Omental fat pad (tissue), 3 donors: ENCODE measurements at regions not wholly inside any gene's neighbourhood (a gene's known extent, or its start where the extent isn't known, plus 50 kb on each side); places are given as distances from the start of the nearest gene placed in this dataset.

Source experiments
- ATAC-seq: fragments of 150-250 bp; one replicate; pipeline ENCODE4 v1.9.1; 2016; ENCODE audit warnings: mild to moderate bottlenecking, moderate library complexity; ENCODE audit not compliant: low FRiP score
- DNase-seq: peaks from one replicate; pipeline ENCODE4 v3.0.0-alpha.2; 2019; ENCODE audit warnings: low spot score
- CTCF ChIP-seq, 3 donors: fragments of 450-650 bp; IDR thresholded peaks; one replicate each; pipeline ENCODE4 v1.5.1; 2016 to 2017; ENCODE audit warnings: antibody characterized with exemption in 3 of 3, mild to moderate bottlenecking in 3 of 3, moderate library complexity in 2 of 3

GRCh38 chr3:72487946-72488737 lies 360.1 kb downstream of the SHQ1 start:
- no peak for TF ChIP-seq CTCF (IDR thresholded peaks at IDR 0.05)
- DNase-seq (no peak), ATAC-seq (no peak)

DNA sequence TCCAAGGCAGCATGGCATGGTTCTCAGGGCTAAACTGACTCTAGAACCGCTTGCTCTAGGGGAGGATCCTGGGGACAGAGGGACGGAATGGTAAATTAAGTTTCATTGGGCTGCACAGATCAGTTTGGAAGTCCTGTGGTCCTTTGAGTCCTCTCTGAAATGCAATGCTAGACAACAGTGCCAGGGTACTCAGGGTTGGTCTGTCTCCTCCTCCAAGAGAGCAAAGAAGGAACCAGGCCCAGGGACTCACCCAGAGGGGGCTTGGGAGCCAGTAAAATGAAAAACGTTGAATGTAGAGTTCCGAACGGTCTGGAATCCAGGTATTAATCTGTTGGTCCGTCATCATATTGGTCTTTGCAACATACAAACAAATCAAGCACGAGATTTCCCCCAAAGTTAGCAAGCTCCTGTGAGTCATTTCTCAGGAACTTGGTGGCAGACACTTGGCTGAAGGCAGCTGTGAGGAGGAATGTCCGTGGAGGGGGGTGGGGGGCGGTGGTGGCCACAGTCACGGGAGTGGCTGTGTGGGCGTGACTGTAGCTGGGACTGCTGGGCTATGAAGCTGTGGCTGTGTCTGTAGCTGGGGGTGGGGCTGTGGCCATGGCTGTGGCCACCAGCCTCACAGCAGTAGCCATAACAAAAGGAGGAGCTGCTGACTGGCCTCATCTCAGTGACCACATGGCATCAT lies 361.0 kb downstream of the SHQ1 start:
- DNase-seq (no peak), ATAC-seq (peak; percentile 21)
- no peak for TF ChIP-seq CTCF (IDR thresholded peaks at IDR 0.05)

DNA sequence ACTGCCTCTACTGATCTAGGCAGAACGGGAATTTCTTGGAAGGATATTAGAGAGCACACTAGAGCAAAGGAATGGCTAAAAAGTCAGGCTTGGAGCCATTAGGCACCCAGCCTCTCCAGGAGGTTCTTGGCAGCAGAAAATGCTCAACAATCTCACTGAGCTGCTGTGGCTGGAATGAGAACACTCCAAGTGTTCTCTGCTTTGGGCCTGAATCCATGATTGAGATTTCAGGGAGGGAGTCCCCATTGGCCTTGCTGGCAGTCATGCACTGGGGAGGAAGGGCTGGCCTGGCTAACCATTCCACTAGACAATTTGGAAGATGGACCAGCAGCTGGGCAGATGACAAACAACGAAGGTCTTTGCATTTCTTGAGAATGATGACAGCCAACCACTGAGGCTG lies 362.6 kb downstream of the SHQ1 start:
- ATAC-seq (no peak), DNase-seq (no peak)
- TF ChIP-seq CTCF (IDR thresholded peaks at IDR 0.05) = no peak

DNA sequence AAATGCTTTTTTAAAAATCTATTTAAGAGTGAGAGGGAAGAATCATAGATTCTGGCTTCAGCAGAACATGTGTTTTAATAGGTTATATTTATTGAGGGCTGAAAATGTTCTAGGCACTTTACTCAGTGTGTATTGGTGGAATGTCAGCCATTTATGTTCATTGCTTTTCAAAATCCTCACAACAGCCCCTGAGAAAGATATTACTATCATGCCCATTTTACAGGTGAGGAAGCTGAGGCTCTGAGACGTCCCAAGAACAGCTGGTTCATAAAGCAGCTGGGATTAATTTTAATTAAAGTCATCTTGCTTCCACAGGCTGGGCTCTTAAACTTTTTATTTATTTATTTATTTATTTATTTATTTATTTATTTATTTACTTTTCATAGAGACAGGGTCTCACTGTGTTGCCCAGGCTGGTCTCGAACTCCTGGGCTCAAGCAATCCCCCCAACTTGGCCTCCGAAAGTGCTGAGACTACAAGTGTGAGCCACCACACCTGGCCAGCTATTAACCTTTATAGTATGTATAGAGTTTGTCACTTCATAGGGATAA lies 364.6 kb downstream of the SHQ1 start:
- TF ChIP-seq CTCF (IDR thresholded peaks at IDR 0.05) = no peak
- ATAC-seq (no peak), DNase-seq (no peak)

GRCh38 chr3:72482589-72483321 lies 365.5 kb downstream of the SHQ1 start:
- ATAC-seq = peak; percentile 92
- DNase-seq = peak; percentile 69
- TF ChIP-seq CTCF (IDR thresholded peaks at IDR 0.05) = no peak

DNA sequence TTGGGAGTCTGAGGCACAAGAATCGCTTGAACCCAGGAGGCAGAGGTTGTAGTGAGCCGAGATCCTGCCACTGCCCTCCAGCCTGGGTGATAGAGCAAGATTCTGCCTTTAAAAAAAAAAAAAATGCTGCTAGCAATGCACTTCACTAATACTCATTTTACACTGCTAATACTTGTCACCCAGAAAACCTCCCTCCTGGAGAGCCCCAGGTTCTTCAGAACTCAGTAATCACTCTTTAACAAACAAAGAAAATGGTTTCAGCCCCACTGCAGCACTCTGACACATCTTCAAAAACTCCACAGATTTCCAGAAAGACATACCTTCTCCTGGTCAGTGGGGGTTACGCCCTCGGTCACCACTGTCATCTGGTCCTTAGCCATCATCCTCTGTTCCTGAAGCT lies 366.7 kb downstream of the SHQ1 start:
- DNase-seq (no peak), ATAC-seq (no peak)
- TF ChIP-seq CTCF (IDR thresholded peaks at IDR 0.05) = no peak
